IPS-NIHi7 (cell line): ENCODE measurements at regions not wholly inside any gene's neighbourhood (a gene's known extent, or its start where the extent isn't known, plus 50 kb on each side); places are given as distances from the start of the nearest gene placed in this dataset.
"Not testable (repeated sequence)": the region's sequence is repeated elsewhere in the genome, so short reads cannot be mapped to it uniquely, and the experiment has no call there.

Experiments
- DNase-seq: peaks from one replicate; pipeline ENCODE4 v3.0.0; 2012; ENCODE audit warnings: mixed read lengths; ENCODE audit errors: extremely low spot score

- DNase-seq, result no peak
Observed at GRCh38 chr13:42373048-42373812, 101.3 kb downstream of the AKAP11 start.

DNA sequence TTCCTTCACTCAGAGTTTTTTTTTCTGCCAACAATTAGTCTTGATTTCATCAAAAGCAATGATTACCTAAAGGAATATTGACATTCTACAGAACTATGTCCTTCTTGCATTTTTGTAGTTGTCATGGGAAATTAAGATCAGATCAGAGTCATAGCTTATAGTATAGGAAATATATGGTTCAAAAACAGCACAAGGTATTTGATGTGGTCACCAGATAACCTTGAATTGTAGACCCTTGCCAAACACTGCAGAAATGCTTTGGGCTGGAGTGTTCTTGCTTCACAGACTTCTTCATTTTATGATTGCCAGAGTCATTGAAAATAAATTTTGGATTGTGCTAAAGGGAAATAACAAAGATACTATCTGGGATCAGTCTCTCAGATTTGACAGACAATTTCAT, 103.7 kb downstream of the AKAP11 start:
- no peak for DNase-seq

DNA sequence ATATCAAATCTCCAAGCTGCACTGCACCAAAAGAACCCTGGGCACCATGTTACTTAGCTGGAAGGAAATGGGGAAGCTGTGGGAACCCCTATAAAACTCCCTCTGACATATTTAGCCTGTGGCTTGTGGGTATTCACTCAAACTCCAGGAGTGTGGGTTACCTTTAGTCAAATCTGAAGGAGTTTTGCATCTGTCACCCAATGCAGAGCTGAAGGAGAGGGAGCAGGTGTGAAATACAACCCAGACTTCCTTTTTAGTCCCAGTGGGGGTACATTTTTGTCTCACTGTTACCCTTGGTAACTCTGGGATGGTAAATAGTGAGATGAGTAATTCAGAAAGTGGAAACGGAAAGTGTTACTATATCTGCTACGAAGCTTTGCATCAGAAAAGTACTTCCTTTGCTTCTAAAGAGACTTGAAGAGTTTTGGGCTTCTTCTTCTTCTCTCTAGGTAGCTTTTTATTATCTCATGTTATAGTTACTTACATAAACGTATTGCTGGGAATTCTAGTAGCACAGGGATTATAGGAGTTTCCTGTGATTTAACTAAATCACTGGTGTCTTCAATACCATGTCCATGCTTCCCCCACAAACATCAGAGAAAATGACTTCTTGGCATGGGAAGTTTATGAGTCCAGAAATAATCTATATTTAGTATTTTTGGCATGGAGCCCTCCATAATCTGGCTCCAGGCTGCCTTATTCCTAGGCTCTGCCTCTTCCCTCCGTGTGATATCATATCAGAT, 105.9 kb downstream of the AKAP11 start:
- DNase-seq, result no peak

DNA sequence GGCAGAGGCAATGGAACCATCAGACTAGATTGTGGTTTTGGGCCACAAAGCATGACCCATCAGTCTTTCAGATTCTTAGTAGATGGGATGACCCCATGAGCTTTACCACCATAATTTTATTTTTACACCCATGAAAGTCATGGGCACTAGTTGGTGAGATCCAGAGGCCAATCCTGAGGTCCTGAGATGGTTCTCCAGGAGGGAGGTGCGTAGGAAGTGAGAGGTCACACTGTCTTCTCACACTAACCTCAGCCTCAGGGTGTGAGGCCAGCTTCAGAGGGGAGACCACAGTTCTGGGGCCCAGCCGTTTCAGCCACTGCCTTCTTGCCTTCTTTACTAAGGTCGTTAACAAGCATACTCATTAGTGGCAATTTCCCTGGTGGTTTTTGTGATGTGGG, 106.4 kb downstream of the AKAP11 start:
- no peak for DNase-seq

- no peak for DNase-seq
Observed at GRCh38 chr13:42379241-42379640, 107.3 kb downstream of the AKAP11 start.

- no peak for DNase-seq
Observed at GRCh38 chr13:42380420-42381164, 108.6 kb downstream of the AKAP11 start.

DNA sequence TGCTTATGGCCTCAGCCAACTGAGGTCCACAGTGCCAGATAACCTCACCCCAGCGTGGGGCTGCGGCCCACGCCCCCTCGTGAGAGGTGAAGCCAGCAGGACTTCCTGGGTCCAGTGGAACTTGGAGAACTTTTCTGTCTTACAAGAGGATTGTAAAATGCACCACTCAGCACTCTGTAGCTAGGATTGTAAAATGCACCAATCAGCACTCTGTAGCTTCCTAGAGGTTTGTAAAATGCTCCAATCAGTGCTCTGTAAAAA, 109.1 kb downstream of the AKAP11 start:
- no peak for DNase-seq

DNA sequence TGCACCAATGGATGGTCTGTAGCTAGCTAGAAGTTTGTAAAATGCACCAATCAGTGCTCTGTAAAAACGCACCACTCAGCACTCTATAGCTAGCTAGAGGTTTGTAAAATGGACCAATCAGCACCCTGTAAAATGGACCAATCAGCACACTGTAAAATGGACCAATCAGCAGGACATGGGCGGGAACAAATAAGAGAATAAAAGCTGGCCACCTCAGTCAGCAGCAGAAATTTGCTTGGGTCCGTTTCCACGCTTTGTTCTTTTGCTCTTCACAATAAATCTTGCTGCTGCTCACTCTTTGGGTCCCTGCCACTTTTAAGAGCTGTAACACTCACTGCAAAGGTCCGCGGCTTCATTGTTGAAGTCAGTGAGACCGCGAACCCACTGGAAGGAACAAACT, 109.5 kb downstream of the AKAP11 start:
- DNase-seq, result not testable (repeated sequence)

DNA sequence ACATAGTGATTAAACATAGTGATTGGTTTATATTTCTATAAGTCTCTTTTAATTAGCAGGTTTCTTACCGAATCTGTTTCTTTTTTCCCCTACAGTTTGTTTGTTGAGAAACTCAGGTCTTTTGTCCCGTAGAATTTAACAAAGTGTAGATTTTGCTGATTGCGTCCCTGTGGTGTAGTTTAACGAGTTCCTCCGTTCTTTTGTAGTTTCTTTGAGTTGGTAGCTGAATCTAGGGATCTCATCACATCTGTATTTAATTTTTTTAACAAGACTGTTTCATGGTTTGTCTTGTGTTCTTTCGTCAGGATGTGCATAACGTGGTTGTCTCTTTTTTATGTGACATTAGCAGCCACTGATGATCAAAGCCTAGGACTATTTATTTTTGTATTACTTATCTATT, 111.1 kb downstream of the AKAP11 start:
- DNase-seq, result no peak

DNA sequence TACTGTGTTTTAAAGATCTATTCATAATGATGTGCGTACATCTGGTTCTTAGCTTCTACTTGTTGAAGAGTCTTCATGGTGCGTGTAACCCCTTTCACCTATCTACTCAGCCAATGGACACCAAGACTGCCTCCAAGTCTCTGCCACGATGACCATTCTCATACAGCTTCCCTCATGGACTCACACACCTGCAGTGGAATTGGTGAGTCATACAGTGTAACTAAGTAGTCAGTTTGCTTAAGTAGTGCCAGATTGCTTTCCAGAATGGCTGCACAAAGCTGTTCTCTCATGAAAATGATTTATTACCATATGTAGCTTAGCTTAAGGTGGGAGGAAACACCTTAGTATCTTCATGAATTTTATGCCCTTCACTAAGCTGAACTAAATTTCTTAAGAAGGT, 112.3 kb downstream of the AKAP11 start:
- no peak for DNase-seq

GRCh38 chr13:42388326-42388725, 116.4 kb downstream of the AKAP11 start:
- no peak for DNase-seq

DNA sequence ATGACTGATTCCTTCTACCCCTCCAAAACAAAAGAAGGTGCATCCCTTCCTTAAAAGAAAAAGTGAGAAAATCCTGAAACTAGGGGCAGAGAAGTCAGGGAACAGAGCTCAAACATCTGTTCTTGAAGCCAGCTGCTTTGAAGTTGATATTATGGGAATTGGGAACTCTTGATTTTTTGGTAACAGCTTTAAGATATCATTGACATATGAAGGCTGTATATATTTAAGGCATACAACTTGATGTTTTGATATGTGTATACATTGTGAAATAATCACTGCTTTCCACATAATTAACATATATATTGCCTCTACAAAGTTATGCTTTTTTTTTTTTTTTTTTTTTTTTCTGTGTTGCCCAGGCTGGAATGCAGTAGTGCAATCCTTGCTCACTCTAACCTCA, 117.1 kb downstream of the AKAP11 start:
- no peak for DNase-seq

DNA sequence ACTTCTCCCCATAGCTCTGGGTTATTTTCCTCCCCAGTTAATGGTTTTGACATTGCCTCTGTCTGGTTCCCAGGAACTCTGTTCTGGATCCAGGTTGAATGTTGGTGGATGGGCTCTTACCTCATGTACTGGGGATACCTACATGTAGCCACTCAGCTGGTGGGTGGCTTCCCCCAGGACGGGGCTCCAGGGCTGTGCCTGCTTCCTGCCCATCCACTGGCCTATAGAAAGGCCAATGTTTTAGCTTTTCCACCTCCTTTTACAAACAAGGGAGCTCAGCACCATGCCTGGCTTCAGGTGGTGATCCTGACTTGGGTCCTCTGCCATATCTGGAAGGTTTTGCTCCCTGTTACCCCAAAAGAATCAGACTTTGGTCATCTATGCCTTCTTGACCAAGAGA, 120.2 kb downstream of the AKAP11 start:
- no peak for DNase-seq

GRCh38 chr13:42392716-42393572, 121.0 kb downstream of the AKAP11 start:
- no peak for DNase-seq

- no peak for DNase-seq
Observed at GRCh38 chr13:42393573-42394360, 121.8 kb downstream of the AKAP11 start.

DNA sequence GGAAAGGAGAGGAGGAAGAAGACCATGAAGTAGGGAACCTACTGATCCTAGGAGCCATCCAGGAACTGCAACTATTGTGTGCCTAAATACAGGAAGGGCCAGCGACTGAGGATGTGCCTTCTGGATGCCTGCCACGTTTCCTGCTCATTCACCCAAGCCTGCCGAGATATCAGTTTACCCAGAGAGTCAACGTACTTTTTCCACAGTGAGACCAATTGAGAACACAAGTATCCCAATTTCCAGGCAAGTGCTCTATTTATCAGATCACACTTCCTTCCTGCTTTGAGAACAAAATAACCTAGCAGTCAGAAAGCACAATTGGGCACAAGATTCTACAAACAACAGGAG, 122.4 kb downstream of the AKAP11 start:
- DNase-seq, result no peak

DNA sequence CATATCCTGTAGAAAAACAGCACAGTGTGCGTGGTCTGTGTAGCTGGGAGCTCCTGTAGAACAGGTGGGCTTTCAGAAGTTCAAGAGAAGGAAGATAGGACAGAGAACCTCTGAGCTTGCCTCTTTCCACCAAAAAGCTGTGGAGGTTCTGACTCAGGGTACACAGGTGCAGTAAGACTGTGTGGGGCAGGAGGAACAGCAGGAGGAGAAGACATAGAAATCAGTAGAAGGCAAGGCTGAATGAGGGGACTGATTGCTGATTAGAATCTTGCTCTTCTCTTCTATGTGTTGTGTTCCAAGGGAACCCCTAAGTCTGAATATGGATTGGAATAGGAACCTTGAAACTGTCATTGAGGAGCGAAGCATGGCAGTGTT, 122.7 kb downstream of the AKAP11 start:
- DNase-seq, result no peak

- DNase-seq, result no peak
Observed at GRCh38 chr13:42395086-42395821, 123.3 kb downstream of the AKAP11 start.

- DNase-seq, result no peak
Observed at GRCh38 chr13:42396501-42396900, 124.5 kb downstream of the AKAP11 start.

DNA sequence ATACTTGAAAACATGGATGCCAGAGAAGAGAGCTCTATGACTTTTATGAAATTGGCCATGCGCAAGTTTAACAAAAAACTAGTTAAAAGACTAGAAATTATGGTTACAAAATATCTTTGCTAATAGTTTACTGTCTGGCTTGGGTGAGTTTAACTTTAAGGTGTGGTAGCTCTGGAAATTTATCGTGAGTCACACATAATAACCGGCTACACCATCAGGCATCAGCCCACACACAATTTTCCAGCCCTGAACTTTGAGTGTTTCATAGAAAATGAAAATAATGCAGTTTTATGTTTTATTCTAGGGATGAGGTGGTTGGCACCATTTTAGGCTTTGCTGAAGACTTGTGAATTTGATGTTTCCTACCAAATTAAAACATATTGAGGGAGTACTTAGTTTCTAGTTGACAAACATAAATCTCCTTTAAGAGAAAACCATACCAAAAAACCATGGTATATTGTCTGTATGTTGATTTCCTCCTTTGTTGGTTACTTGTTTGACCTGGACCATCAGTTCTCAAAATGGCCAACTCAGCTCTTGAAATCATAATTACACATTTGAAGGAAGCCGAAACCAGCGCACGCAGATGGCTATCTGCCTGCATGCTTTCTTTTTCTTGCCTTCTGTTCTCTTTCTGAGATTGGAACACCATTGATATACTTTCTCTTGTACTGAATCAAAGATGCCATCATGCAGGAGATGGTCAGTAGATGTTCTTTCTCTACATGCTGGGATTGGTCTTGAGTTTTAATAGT, 125.1 kb downstream of the AKAP11 start:
- no peak for DNase-seq
